GM21390 (cell line): ENCODE measurements at regions not wholly inside any gene's neighbourhood (a gene's known extent, or its start where the extent isn't known, plus 50 kb on each side); places are given as distances from the start of the nearest gene placed in this dataset.

Experiments
- ATAC-seq: cut with Tn5 transposase; IDR thresholded peaks from one replicate; pipeline ENCODE4 v1.9.1; 2021; ENCODE audit not compliant: unreplicated experiment

GRCh38 chr13:104854007-104854406 lies 1681.5 kb downstream of the EFNB2 start:
- no peak for ATAC-seq

GRCh38 chr13:104847922-104848321 lies 1687.5 kb downstream of the EFNB2 start:
- no peak for ATAC-seq

GRCh38 chr13:104843401-104843800 lies 1692.1 kb downstream of the EFNB2 start:
- no peak for ATAC-seq

GRCh38 chr13:104841110-104841509 lies 1694.4 kb downstream of the EFNB2 start:
- no peak for ATAC-seq

- ATAC-seq, result no peak
Observed at GRCh38 chr13:104837756-104838155, 1697.7 kb downstream of the EFNB2 start.

- ATAC-seq, result no peak
Observed at GRCh38 chr13:104833221-104833620, 1702.2 kb downstream of the EFNB2 start.

- no peak for ATAC-seq
Observed at GRCh38 chr13:104832231-104832630, 1703.2 kb downstream of the EFNB2 start.

- no peak for ATAC-seq
Observed at GRCh38 chr13:104831831-104832230, 1703.6 kb downstream of the EFNB2 start.

GRCh38 chr13:104823709-104824108 lies 1711.8 kb downstream of the EFNB2 start:
- no peak for ATAC-seq

GRCh38 chr13:104823071-104823470 lies 1712.4 kb downstream of the EFNB2 start:
- ATAC-seq, result no peak

GRCh38 chr13:104817271-104817670 lies 1718.2 kb downstream of the EFNB2 start:
- ATAC-seq, result no peak

- ATAC-seq, result no peak
Observed at GRCh38 chr13:104816726-104817125, 1718.7 kb downstream of the EFNB2 start.

GRCh38 chr13:104810242-104810641 lies 1725.2 kb downstream of the EFNB2 start:
- ATAC-seq, result no peak

- no peak for ATAC-seq
Observed at GRCh38 chr13:104809483-104809882, 1726.0 kb downstream of the EFNB2 start.

- no peak for ATAC-seq
Observed at GRCh38 chr13:104805346-104805745, 1730.1 kb downstream of the EFNB2 start.

GRCh38 chr13:104799152-104799551 lies 1732.9 kb upstream of the SLC10A2 start:
- no peak for ATAC-seq

GRCh38 chr13:104798486-104798885 lies 1732.3 kb upstream of the SLC10A2 start:
- ATAC-seq, result no peak

- no peak for ATAC-seq
Observed at GRCh38 chr13:104796581-104796980, 1730.4 kb upstream of the SLC10A2 start.

GRCh38 chr13:104785952-104786351 lies 1719.7 kb upstream of the SLC10A2 start:
- ATAC-seq, result no peak

GRCh38 chr13:104784891-104785290 lies 1718.7 kb upstream of the SLC10A2 start:
- no peak for ATAC-seq

- no peak for ATAC-seq
Observed at GRCh38 chr13:104782741-104783140, 1716.5 kb upstream of the SLC10A2 start.

- ATAC-seq, result no peak
Observed at GRCh38 chr13:104779311-104779993, 1713.2 kb upstream of the SLC10A2 start.

GRCh38 chr13:104773775-104774174 lies 1707.6 kb upstream of the SLC10A2 start:
- ATAC-seq, result no peak
